NOMO-1 (cell line): ENCODE measurements at regions not wholly inside any gene's neighbourhood (a gene's known extent, or its start where the extent isn't known, plus 50 kb on each side); places are given as distances from the start of the nearest gene placed in this dataset.
"Not testable (repeated sequence)": the region's sequence is repeated elsewhere in the genome, so short reads cannot be mapped to it uniquely, and the experiment has no call there.

Experiments
- DNase-seq, 2 experiments: peaks; one replicate each; lab custom pipeline; 2025; ENCODE audit not compliant: unreplicated experiment in 2 of 2; lab: John Stamatoyannopoulos, UW

- no peak for DNase-seq
Observed at GRCh38 chr7:79965946-79966345, 168.7 kb upstream of the GNAI1 start.

DNA sequence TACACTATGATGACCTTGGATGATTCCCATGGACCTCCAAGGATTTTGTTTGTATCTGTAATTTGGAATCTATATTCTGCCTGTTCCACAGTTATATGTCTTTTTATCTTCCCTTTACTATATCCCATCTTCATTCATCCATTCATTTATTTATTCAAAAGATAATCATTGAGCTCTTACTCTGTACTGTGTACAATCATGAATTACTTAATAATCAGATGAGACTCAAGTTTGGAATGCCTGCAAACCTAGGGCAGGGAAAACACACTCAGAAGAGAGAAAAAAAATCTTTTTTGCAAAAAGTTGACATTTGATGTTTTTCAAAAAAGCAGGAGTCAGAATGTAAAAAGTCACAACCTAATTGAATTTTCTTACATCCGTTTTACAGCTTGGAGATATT, 170.2 kb upstream of the GNAI1 start:
- no peak for DNase-seq

DNA sequence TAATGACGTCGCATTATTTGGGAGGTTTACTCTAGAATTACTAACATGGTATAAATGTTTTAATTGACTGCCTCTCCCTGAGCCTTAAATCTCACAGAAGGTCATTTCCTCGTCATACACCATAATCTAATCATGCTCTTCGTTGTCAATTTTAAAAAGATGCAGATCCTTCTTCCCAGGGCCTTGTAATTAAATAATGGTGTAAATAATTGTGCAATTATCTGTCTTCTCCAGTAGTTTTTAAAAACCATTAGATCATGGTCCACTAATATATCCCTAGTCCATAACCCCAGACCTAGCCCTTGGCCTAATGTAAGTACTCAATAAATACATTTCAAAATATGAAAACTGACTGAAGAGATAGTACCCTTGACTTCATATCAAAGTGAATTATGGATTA, 181.5 kb upstream of the GNAI1 start:
- DNase-seq, result no peak

- no peak for DNase-seq
Observed at GRCh38 chr7:79952399-79952798, 182.2 kb upstream of the GNAI1 start.

DNA sequence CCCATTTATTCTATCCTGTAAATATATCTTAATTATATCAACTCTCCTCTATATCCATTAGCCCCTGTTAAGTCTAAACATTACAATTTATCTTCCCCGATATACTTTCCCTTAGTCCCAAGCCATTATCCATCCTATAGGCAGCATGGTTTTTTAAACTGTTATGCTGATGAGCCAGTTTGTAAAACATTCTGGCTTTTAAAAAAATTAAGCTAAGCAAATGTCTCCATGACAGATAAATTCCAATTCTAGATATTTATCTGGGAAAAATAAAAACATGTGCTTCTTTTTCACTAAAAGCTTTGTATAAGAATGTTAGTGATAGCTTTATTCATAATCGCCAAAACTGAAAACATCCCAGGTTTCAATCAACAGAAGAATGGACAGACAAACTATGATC, 183.2 kb upstream of the GNAI1 start:
- no peak for DNase-seq

DNA sequence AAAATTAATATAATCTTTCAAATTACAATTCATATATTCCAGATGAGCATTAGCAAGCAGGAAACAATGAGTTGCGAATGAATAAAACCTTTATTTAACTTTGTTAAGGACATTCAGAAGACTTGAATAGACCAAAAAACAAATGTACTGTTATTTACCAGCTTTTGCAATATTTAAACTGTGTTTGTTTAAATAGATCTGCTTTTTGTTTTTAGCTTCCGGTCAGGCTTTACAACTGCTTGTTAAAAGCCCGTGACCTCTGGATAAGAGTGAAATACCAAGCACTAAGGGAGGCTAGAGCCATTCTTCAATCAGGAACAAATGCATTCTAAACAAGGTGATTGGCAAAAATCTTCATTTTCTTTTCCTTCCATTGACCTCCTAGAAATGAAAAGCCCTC, 184.9 kb upstream of the GNAI1 start:
- DNase-seq, result no peak

DNA sequence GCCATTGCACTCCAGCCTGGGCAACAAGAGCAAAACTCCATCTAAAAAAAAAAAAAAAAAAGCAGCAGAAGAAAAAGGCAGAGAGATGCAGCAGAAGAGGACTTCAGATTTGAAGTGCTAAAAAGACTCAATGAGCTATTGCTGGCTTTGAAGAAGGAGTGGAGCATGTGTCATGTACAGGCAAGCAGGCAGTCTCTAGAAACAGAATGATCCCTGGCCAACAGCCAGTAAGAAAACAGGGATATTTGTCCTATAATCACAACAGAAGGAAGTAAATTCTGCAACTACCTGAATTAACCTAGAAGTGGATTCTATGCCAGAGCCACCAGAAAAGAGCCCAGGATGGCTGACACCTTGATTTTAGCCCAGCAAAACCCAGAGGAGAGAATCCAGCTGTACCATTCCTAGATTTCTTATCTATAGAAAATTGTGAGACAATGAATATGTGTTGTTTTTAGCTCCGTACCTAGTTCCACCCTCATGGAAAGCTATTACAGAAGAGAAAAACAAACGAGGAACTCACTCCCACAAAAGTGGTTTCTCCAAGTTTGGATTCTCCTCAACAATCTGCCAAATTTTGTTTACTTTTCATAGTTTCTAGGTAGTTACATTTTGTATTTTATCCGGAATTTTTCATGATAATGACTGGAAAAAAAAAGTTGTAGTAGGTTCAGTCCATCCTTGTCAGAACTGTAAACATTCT, 198.2 kb upstream of the GNAI1 start:
- no peak for DNase-seq

GRCh38 chr7:79934727-79935126, 199.9 kb upstream of the GNAI1 start:
- no peak for DNase-seq

GRCh38 chr7:79933144-79933543, 201.5 kb upstream of the GNAI1 start:
- DNase-seq, result no peak

DNA sequence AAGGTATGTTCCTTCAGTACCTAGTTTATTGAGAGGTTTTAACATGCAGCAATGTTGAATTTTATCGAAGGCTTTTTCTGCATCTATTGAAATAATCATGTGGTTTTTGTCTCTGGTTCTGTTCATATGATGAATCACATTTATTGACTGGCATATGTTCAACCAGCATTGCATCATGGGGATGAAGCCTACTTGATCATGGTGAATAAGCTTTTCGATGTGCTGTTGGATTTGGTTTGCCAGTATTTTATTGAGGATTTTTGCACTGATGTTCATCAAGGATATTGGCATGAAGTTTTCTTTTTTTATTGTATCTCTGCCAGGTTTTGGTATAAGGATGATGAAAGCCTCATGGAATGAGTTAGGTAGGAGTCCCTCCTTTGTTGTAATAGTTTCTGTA, 204.0 kb upstream of the GNAI1 start:
- no peak for DNase-seq

DNA sequence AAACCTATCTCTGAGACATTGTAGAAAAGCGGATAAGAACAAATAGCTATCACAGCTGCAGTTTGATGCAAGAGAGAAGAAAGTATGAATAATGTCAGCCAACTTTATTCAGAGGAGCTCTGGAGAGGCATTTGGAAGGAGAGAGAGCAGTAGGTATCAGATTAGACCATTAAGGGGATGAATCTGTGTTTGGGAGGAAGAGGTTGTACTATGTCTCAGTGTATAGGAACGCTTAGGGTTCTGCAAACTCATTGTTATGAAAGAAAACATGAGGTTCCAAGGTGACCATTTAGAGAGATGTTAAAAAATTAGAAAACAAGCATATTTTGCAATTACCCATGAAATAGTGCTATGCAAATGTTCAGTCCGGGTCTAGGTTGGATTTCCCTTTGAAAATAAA, 207.5 kb upstream of the GNAI1 start:
- DNase-seq, result no peak

DNA sequence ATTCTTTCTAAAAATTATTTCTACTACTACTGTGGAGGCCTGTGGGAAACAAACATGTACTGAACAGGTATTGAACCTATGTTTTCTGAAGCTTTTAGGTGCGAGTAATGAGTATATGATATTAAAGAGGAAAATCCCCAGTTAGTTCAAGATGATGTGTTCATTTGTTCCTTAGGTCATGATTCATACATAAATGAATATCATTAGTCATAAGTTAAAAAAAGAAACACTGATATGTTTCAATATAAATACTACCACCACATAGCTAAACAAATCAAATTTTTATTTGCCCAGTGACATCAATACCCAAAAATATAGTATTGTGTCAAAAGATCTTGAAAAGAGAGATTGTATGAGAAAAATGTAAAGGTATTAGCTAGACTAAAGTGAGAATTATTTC, 210.7 kb upstream of the GNAI1 start:
- no peak for DNase-seq

DNA sequence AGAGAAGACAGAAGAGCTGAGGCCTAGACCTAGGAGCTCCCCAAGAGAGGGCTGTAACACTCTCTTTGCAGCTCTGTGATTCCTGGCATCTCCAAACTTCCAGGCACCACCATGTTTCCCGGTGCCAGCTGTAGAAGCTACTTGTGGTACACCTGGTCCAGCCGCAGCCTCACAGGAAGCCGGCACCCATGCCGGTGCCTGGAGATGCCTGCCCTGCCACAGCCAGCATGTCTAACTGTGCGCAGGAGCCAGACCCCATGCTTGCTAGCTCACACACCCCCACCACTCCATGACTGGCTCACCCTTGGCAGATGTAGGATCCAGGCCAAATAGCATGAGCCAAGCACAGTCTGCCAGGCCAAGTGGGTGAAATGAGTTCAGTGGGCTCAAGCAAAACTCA, 211.7 kb upstream of the GNAI1 start:
- DNase-seq, result no peak

- no peak for DNase-seq
Observed at GRCh38 chr7:79921976-79922375, 212.7 kb upstream of the GNAI1 start.

- not testable (repeated sequence) for DNase-seq
Observed at GRCh38 chr7:79918632-79919031, 216.0 kb upstream of the GNAI1 start.

DNA sequence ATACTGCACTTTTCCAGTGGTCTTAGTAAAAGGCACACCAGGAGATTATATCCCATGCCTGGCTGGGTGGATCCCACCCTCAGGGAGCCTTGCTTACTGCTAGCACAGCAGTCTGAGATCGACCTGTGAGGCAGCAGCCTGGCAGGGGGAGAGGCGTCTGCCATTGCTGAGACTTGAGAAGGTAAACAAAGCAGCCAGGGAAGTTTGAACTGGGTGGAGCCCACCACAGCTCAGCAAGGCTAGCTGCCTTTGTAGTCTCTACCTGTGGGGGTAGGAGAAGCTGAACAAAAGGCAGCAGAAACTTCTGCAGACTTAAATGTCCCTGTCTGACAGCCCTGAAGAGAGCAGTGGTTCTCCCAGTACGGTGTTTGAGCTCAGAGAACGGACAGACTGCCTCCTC, 219.3 kb upstream of the GNAI1 start:
- DNase-seq, result not testable (repeated sequence)

DNA sequence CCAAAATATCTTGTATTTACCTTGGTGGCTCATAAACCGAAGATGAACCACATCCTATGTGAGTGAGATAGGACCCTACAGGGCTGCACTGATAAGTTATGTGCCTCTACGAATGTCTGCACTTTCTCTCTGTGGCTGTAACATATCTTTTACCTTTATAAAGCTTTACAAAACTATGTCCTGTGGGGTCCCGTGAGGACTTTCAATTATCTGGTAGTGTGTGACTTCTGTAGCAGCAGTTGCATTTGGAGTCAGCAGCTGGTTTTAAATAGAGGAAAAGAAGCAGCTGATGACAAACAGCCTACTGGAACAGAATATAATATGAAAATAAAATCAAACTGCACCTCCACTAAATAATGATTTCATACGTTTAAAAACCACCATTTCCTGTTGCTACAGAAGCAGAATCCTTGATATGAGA, 222.4 kb upstream of the GNAI1 start:
- DNase-seq, result no peak

DNA sequence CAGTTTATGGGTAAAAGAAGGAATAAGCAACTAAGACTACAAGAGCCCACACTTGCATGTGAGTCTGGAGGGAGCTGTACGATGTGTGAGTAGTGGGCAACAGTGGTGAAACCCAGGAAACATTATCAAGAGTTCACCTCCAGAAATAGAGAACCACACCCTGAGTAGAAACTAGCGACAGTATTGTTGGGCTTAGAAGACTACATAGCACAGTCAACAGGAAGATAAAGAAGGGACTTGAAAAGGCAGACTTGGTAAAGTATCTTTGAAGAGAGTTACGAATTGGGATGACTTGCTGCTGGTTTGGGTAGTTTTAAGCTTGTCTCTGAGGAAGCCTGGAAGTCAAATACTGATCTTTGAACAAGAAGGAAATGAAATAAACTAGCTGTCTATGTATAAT, 223.2 kb upstream of the GNAI1 start:
- DNase-seq, result no peak

DNA sequence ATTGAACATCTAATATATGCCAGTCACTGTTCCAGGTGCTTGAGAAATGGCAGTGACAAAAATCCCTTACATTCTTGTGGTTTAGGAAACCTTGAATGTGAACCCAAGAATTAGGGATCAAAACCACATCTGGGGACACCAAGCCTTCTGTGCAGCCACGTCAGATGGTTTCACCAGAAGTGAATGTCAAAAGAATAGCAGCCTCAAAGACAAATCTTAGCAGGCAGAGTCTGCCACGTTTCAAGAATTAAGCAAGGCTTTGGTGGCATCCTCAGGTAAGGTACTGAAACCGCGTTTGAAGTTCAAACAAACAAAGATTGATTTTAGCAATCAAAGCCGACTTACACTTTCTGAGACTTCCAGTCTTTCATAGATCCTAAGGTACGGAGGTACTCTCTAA, 225.5 kb upstream of the GNAI1 start:
- no peak for DNase-seq

DNA sequence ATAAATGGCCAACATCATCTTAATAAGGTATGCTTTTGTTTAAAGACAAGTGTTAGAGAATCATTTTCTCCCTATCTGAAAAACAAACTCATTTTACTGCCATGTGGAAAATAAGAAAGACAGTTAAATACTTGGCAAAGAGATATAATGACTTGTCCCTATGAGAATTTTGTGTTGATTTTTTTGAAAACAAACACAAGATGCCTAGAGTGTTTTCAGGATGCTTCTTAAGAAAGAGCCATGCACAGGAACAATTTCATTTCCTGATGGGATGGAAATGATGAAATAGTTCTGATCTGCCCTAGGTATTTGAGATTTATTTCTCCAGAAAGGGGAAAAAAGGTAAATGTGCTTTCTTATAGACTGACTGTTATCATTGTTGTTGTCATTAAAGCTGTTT, 237.5 kb upstream of the GNAI1 start:
- no peak for DNase-seq

DNA sequence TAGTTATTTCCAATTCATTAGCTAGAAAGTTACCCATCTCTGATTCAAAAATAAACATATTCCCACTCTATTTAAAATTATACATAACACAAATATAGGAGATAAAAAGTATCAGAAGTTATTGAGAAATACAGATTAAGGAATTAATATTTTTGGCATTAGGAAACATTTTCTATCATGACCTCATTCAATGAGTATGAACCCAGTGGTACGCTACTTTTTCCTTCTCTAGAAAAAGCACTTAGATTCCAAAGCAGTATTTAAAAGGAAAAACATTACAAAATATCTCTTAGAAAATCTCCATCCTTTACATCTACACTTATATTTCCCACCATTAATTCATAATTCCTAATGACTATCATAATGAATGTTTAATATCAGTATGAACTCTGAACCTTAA, 240.6 kb upstream of the GNAI1 start:
- DNase-seq, result no peak

DNA sequence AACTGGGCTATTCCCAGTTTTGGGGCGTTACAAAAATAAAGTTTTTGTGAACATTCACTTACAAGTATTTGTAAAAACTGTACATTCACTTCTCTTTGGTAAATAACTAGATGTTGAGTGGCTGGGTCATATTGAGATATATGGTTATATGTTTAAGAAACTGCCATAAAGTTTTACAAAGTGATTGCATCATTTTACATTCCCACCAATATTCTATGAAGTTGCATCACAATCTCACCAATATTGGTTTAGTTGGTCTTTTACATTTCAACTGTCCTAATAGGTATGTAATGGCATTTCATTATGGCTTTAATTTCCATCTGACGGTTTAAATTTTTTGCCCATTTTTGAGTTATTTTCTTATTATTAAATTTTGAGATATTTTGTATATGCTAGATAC, 251.7 kb upstream of the GNAI1 start:
- no peak for DNase-seq

DNA sequence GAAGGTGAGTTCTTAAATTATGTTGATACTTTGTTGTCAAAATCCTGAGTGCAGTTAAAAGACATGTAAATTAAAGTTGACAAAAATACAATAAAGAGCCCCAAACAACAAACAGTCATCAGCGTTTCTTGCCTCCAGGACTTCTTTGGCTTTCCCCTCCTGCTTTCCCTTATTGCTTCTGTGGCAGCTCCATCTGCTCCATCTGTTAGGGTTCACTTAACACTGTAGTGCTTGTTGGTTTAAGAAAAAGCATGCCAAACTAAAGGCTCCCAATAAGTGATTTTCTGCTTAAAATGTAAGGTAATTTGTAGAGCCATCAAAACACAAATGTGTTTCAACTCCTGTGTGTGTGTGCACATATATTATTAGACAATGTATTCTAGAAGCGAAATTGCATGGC, 254.3 kb upstream of the GNAI1 start:
- DNase-seq, result no peak
